ENCODE measurements at regions not wholly inside any gene's neighbourhood (a gene's known extent, or its start where the extent isn't known, plus 50 kb on each side); places are given as distances from the start of the nearest gene placed in this dataset.

GRCh38 chr2:3001615-3002560, 375.7 kb downstream of the EIPR1 start:
- Histone ChIP-seq H3K27me3 (replicated peaks; ENCODE audit: insufficient read depth, low read length) (no peaks in the 10 kb centered on the region), H3K9me2 (replicated peaks; ENCODE audit: insufficient read depth, low read length) (no peaks in the 10 kb centered on the region), H3K9me3 (replicated peaks; ENCODE audit: insufficient read depth, low read length) (no peaks in the 10 kb centered on the region), H3K27ac (ENCODE audit: low read length) (no peak overlapping the region), H3K4me1 (ENCODE audit: low read length) (no peaks in the 10 kb centered on the region), H3K9ac (ENCODE audit: low read length) (no peak overlapping the region), H3K36me3 (replicated peaks; ENCODE audit: insufficient read depth, low read length) (no peaks in the 10 kb centered on the region), H3K4me3 (ENCODE audit: low read length) (no peak overlapping the region), H4K20me1 (ENCODE audit: insufficient read depth, low read length) (no peaks in the 10 kb centered on the region), H3K79me2 (ENCODE audit: low read length) (no peaks in the 10 kb centered on the region), H3K4me2 (ENCODE audit: low read depth, low read length) (no peak overlapping the region), H3F3A (ENCODE audit: insufficient read depth, low read length) (no peaks in the 10 kb centered on the region), H2AFZ (ENCODE audit: low read length) (no peak overlapping the region)
- DNase-seq: no peak
- no peak for TF ChIP-seq EZH2 (optimal IDR thresholded peaks at IDR 0.05; ENCODE audit: low read depth, low read length)
- TF ChIP-seq CTCF (IDR thresholded peaks at IDR 0.05; ENCODE audit: low read length): no peak
- TF ChIP-seq EZH2phosphoT487 (IDR thresholded peaks at IDR 0.05; ENCODE audit: low read length): no peak

DNA sequence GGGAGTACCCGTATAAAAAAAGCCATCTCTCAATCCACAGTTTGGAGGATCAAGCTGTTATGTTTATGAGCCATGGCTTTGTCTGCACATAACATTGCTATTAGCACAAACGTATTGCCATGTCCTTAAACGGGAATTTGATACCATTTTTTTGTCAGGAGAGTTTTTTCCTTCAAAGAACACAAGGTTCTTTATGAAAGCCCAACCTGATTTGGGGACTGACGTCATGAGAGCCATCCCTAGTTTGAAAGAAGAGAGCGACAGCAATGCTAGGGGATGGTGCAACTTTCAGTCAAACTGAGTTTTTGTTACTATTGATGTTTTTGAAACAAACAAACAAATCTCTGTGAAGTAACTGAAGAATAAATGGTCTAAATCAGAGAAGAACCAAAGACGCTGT, 376.6 kb downstream of the EIPR1 start:
- TF ChIP-seq EZH2phosphoT487 (IDR thresholded peaks at IDR 0.05; ENCODE audit: low read length) (no peak), CTCF (IDR thresholded peaks at IDR 0.05; ENCODE audit: low read length) (no peak), EZH2 (optimal IDR thresholded peaks at IDR 0.05; ENCODE audit: low read depth, low read length) (no peak)
- no peaks in the 10 kb centered on the region for H3K27me3 ChIP-seq (replicated peaks; ENCODE audit: insufficient read depth, low read length)

DNA sequence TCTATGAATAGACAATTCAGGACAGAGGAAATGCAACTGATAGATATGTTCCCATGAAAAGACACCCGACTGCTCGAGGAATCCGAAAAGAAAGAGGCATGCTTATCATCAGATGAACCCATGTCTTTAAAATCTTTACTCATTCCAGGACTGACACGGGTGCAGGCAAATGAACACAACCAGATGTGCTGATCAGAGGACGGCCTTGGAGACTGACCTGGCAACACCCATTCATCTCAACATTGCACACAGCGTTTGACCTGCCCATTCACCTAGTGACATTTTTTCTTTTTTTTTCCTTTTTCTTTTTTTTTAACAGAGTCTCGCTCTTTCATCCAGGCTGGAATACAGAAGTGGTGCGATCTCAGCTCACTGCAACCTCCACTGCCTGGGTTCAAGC, 377.5 kb downstream of the EIPR1 start:
- no peak for DNase-seq
- no peaks in the 10 kb centered on the region for H3K9me2 ChIP-seq (replicated peaks; ENCODE audit: insufficient read depth, low read length)
- no peak overlapping the region for H3K4me2 ChIP-seq (ENCODE audit: low read depth, low read length)
- no peak for TF ChIP-seq CTCF (IDR thresholded peaks at IDR 0.05; ENCODE audit: low read length)
- no peak for TF ChIP-seq EZH2phosphoT487 (IDR thresholded peaks at IDR 0.05; ENCODE audit: low read length)
- no peak for TF ChIP-seq EZH2 (optimal IDR thresholded peaks at IDR 0.05; ENCODE audit: low read depth, low read length)
- no peaks in the 10 kb centered on the region for H3K4me1 ChIP-seq (ENCODE audit: low read length)
- no peaks in the 10 kb centered on the region for H3K9me3 ChIP-seq (replicated peaks; ENCODE audit: insufficient read depth, low read length)
- no peaks in the 10 kb centered on the region for H3K79me2 ChIP-seq (ENCODE audit: low read length)
- no peak overlapping the region for H3K4me3 ChIP-seq (ENCODE audit: low read length)
- H3K36me3 ChIP-seq (replicated peaks; ENCODE audit: insufficient read depth, low read length): no peaks in the 10 kb centered on the region
- no peak overlapping the region for H3K9ac ChIP-seq (ENCODE audit: low read length)
- H3K27me3 ChIP-seq (replicated peaks; ENCODE audit: insufficient read depth, low read length): no peaks in the 10 kb centered on the region
- H4K20me1 ChIP-seq (ENCODE audit: insufficient read depth, low read length): no peaks in the 10 kb centered on the region
- no peak overlapping the region for H2AFZ ChIP-seq (ENCODE audit: low read length)
- no peak overlapping the region for H3K27ac ChIP-seq (ENCODE audit: low read length)
- H3F3A ChIP-seq (ENCODE audit: insufficient read depth, low read length): no peaks in the 10 kb centered on the region

More for the DNA sequence above, 376.6 kb downstream of the EIPR1 start:
- Histone ChIP-seq H4K20me1 (ENCODE audit: insufficient read depth, low read length) (no peaks in the 10 kb centered on the region), H3K36me3 (replicated peaks; ENCODE audit: insufficient read depth, low read length) (no peaks in the 10 kb centered on the region), H3K9ac (ENCODE audit: low read length) (no peak overlapping the region), H2AFZ (ENCODE audit: low read length) (no peak overlapping the region), H3K4me1 (ENCODE audit: low read length) (no peaks in the 10 kb centered on the region), H3K4me3 (ENCODE audit: low read length) (no peak overlapping the region), H3F3A (ENCODE audit: insufficient read depth, low read length) (no peaks in the 10 kb centered on the region), H3K27ac (ENCODE audit: low read length) (no peak overlapping the region), H3K9me2 (replicated peaks; ENCODE audit: insufficient read depth, low read length) (no peaks in the 10 kb centered on the region), H3K79me2 (ENCODE audit: low read length) (no peaks in the 10 kb centered on the region), H3K4me2 (ENCODE audit: low read depth, low read length) (no peak overlapping the region), H3K9me3 (replicated peaks; ENCODE audit: insufficient read depth, low read length) (no peaks in the 10 kb centered on the region)
- DNase-seq: no peak

Data from MM.1S (cell line).